Esophagus squamous epithelium (tissue), 5 donors: ENCODE measurements at regions not wholly inside any gene's neighbourhood (a gene's known extent, or its start where the extent isn't known, plus 50 kb on each side); places are given as distances from the start of the nearest gene placed in this dataset.

Experiments used
- DNase-seq: peaks from one replicate; lab custom pipeline; 2025; lab: John Stamatoyannopoulos, UW
- H3K27ac ChIP-seq, 4 donors: fragments of 200-600 bp; sonication (generic); one replicate each; pipeline ENCODE4 v1.5.1; 2016 to 2019; ENCODE audit warnings: mild to moderate bottlenecking in 1 of 4
- H3K27me3 ChIP-seq, 4 donors: fragments of 200-600 bp; sonication (generic); 1 replicate in 3 of 4; 2 replicates in 1 of 4; pipeline versions ENCODE4 v1.5.1 to v1.6.0; 2017 to 2021; ENCODE audit warnings: antibody characterized with exemption in 1 of 4
- H3K36me3 ChIP-seq, 3 donors: fragments of 200-600 bp; sonication (generic); one replicate each; pipeline ENCODE4 v1.5.1; 2016 to 2019
- H3K4me1 ChIP-seq, 3 donors: fragments of 200-600 bp; sonication (generic); one replicate each; pipeline ENCODE4 v1.5.1; 2017 to 2019
- H3K4me3 ChIP-seq, 4 donors: fragments of 200-600 bp; sonication (generic); 1 replicate in 3 of 4; 2 replicates in 1 of 4; pipeline ENCODE4 v1.5.1; 2016 to 2019; ENCODE audit warnings: mild to moderate bottlenecking in 2 of 4, moderate library complexity in 1 of 4
- H3K9me3 ChIP-seq, 3 donors: fragments of 200-600 bp; sonication (generic); one replicate each; pipeline ENCODE4 v1.5.1; 2016 to 2019
- CTCF ChIP-seq, 6 experiments: fragments of 450-650 bp in 4 of 6; fragments of 200-600 bp in 2 of 6; sonication (generic) in 2 of 6; IDR thresholded peaks; one replicate each; pipeline ENCODE4 v1.5.1; 2016 to 2019; ENCODE audit warnings: antibody characterized with exemption in 6 of 6, mild to moderate bottlenecking in 4 of 6, moderate library complexity in 4 of 6
- POLR2A ChIP-seq, 4 donors: fragments of 450-650 bp; IDR thresholded peaks; one replicate each; pipeline ENCODE4 v1.6.1; 2017; ENCODE audit warnings: antibody characterized with exemption in 4 of 4, mild to moderate bottlenecking in 4 of 4, moderate library complexity in 3 of 4
- WGBS, 2 donors: methylation state at CpG; one replicate each; pipeline ENCODE4 v1.1.5; 2018; 5-methylcytosine and 5-hydroxymethylcytosine counted together
- intact Hi-C: fragments of 100-400 bp; cut with DNase I; formaldehyde crosslinking; loops from one replicate; pipeline ENCODE4 v1.15.0; 2022
- donor health status: DM: yes; HTN: yes; CAD: no.

- intact Hi-C loops = no loop called here
- 86 to 92% methylated on average over 1 of the region's 1 CpG for WGBS, 2 donors
Measured at GRCh38 chr4:93957186-93957585, 128.6 kb downstream of the ATOH1 start.

GRCh38 chr4:93960450-93960849 is 131.9 kb downstream of the ATOH1 start:
- Histone ChIP-seq H3K27ac (no peak overlapping the region), H3K27me3 (no peaks in the 10 kb centered on the region), H3K4me1 (no peaks in the 10 kb centered on the region), H3K36me3 (no peaks in the 10 kb centered on the region), H3K9me3 (no peaks in the 10 kb centered on the region), H3K4me3 (no peak overlapping the region)
- intact Hi-C loops = no loop called here
- TF ChIP-seq POLR2A (IDR thresholded peaks at IDR 0.05) (no peak), CTCF (IDR thresholded peaks at IDR 0.05) (no peak)
- no peak for DNase-seq

More at GRCh38 chr4:93957186-93957585, 128.6 kb downstream of the ATOH1 start:
- no peak for DNase-seq
- no peak for TF ChIP-seq POLR2A (IDR thresholded peaks at IDR 0.05)
- no peak for TF ChIP-seq CTCF (IDR thresholded peaks at IDR 0.05)
- Histone ChIP-seq H3K4me3 (no peak overlapping the region), H3K4me1 (no peaks in the 10 kb centered on the region), H3K27ac (no peak overlapping the region), H3K36me3 (no peaks in the 10 kb centered on the region), H3K9me3 (no peaks in the 10 kb centered on the region), H3K27me3 (no peaks in the 10 kb centered on the region)

GRCh38 chr4:93960916-93961315 is 132.4 kb downstream of the ATOH1 start:
- H3K4me1 ChIP-seq = no peaks in the 10 kb centered on the region
- intact Hi-C loops = no loop called here
- WGBS, 2 donors = 73 to 80% methylated on average over 3 of the region's 3 CpGs

GRCh38 chr4:93981594-93981993 is 153.0 kb downstream of the ATOH1 start:
- H3K27me3 ChIP-seq = no peaks in the 10 kb centered on the region
- no peak for TF ChIP-seq CTCF (IDR thresholded peaks at IDR 0.05)
- no peak for TF ChIP-seq POLR2A (IDR thresholded peaks at IDR 0.05)
- H3K9me3 ChIP-seq = peaks cover 0 to 4% (median 0%) of the 10 kb centered on the region in 3 donors
- H3K27ac ChIP-seq = no peak overlapping the region
- H3K36me3 ChIP-seq = no peaks in the 10 kb centered on the region
- WGBS, 2 donors = 40 to 45% methylated on average over 6 of the region's 6 CpGs
- intact Hi-C loops = no loop called here
- no peaks in the 10 kb centered on the region for H3K4me1 ChIP-seq
- no peak overlapping the region for H3K4me3 ChIP-seq
- no peak for DNase-seq

More at GRCh38 chr4:93960916-93961315, 132.4 kb downstream of the ATOH1 start:
- Histone ChIP-seq H3K27ac (no peak overlapping the region), H3K9me3 (no peaks in the 10 kb centered on the region), H3K27me3 (no peaks in the 10 kb centered on the region), H3K36me3 (no peaks in the 10 kb centered on the region), H3K4me3 (no peak overlapping the region)
- no peak for DNase-seq
- TF ChIP-seq CTCF (IDR thresholded peaks at IDR 0.05) (no peak), POLR2A (IDR thresholded peaks at IDR 0.05) (no peak)

- no peaks in the 10 kb centered on the region for H3K4me1 ChIP-seq
- H3K36me3 ChIP-seq = no peaks in the 10 kb centered on the region
- no peaks in the 10 kb centered on the region for H3K27me3 ChIP-seq
- 84 to 87% methylated on average over 1 of the region's 1 CpG for WGBS, 2 donors
- TF ChIP-seq CTCF (IDR thresholded peaks at IDR 0.05) = no peak
- no peak for TF ChIP-seq POLR2A (IDR thresholded peaks at IDR 0.05)
- no peak overlapping the region for H3K27ac ChIP-seq
- H3K4me3 ChIP-seq = no peak overlapping the region
- peaks cover 0 to 4% (median 0%) of the 10 kb centered on the region in 3 donors for H3K9me3 ChIP-seq
- intact Hi-C loops = no loop called here
- no peak for DNase-seq
Measured at GRCh38 chr4:93982255-93982654, 153.7 kb downstream of the ATOH1 start.
